NCI-H1436 (cell line): ENCODE measurements at regions not wholly inside any gene's neighbourhood (a gene's known extent, or its start where the extent isn't known, plus 50 kb on each side); places are given as distances from the start of the nearest gene placed in this dataset.

Experiments used
- DNase-seq: peaks from one replicate; lab custom pipeline; 2025; lab: John Stamatoyannopoulos, UW

DNA sequence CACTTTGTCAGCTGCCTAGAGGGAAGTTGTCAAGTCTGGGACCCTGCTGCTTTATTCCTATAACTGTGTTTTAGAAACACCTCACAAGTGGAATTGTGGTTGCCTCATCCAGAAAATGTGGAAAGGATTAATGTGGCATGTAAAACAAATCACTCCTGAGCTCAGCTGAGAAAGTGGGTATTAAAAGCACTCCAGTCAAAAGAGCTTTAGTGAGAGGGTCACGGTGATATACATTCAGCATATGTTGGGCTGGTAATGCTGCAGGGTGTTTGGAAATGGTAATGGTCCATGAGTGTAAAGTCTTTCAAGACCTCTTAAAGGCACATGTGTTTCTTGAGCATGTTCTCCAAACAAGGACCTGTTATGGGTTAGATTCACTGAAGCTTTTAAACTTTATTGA lies 318.2 kb upstream of the MEOX2 start:
- DNase-seq, result no peak

DNA sequence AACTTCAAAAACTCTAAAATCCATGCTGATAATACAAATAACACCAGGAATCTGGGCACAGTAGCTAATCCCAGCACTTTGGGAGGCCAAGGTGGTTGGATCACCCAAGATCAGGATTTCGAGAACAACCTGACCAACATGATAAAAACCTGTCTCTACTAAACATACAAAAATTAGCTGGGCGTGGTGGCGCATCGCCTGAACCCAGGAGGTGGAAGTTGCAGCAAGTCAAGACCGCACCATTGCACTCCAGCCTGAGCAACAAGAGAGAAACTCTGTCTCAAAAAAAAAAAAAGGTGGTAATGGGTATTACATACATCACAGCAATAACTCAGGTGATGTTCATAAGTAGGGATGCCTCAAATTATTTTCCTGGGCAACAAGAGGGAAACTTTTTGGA lies 315.0 kb upstream of the MEOX2 start:
- DNase-seq, result no peak

DNA sequence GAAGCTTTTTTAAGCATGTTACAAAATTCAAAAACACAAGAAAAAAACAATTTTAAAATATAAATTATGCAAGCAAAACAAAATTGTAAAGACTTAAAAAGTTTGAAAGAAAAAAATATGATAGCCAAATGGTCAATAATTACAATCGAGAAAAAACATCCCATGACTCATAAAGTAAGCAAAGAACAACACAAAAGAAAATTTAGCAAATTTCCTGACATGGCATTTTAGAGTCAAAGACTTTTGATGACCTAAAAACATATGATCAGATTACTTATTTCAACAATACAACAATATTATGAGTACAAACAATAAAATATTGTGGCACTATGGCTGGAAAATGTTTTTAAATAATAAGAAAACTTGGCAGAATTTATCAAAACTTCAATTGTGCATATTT lies 312.1 kb upstream of the MEOX2 start:
- no peak for DNase-seq

DNA sequence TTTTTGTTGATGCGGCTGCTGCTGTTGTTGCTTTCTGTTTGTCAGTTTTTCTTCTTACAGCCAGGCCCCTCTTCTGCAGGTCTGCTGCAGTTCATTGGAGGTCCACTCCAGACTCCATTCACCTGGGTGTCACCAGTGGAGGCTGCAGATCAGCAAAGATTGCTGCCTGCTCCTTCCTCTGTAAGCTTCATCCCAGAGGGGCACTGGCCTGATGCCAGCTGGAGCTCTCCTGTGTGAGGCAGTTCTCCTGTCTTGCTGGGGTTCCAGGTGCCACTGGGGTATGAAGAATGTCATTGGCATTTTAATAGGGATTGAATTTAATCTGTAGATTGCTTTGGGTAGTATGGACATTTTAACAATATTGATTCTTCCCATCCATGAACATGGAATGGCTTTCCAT lies 308.5 kb upstream of the MEOX2 start:
- no peak for DNase-seq

DNA sequence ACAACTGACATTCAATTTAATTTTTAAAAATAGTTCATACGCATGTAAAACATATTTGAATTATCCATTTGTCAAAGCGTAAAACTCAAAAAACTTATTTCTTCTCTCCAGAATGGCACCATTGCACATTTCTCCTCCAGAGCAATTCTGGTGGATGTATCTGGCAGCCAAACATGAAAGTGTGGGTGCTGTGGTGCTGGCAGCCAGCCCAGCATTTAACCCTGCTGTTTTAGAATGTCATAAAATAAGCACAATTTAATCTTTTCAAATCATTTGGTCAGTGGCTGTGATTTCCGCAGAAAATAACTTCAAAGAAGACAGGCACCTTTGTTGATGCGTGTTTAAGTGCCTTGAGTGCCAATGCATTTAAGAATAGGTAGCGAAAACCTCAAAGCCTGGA lies 302.7 kb upstream of the MEOX2 start:
- DNase-seq, result no peak

DNA sequence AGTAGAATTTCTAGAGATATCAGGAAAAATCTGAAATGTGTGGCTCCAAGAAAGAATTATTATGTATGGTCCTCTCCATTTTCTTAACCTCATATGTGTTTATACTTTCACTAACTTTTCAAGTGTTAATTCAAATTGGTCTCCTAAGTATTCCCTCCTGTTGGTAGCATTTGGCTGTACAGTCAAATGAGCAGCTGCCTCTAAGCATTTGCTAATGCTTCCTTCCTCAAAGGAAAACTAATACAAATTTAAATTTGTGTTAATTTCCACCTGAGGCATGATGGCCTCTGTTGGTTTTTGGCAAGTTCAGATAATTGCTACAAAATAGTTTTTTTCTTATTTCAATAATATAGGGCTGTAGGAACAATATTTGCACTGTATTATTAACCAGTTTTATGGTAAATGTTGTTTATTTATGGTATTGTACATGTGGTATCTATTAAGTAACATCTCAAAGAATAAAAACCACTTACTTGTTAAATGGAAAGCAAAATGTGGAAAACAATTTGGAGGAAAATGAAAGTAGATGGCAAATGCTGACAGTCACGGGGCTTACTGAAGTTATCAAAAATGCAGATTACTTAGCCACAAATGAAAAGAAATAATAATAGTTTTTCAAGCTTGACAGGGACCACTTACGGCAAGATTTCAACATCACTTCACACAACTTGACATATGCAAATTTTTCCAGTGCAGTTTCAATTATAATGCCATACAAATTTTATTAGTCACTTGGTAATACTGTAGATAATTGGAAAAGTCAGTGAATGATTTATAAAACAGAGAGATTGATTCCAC lies 299.3 kb upstream of the MEOX2 start:
- no peak for DNase-seq

DNA sequence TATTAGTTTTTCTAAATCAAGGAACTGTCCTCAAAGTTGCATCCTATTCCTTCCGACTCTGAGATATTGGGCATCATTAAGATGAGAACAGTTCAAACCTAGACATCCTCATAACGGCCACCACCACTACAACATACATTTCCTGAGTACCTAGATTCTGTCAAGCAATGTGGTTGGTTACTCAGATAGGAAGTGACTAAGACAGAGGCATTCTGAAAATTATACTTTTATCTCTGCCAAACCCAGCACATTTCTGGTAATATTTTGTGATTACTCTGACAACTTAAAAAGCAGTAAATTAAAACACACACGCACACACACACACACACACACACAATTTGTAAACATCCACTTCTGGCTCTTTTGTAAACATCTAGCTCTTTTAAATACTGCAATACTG lies 291.2 kb upstream of the MEOX2 start:
- DNase-seq, result no peak

DNA sequence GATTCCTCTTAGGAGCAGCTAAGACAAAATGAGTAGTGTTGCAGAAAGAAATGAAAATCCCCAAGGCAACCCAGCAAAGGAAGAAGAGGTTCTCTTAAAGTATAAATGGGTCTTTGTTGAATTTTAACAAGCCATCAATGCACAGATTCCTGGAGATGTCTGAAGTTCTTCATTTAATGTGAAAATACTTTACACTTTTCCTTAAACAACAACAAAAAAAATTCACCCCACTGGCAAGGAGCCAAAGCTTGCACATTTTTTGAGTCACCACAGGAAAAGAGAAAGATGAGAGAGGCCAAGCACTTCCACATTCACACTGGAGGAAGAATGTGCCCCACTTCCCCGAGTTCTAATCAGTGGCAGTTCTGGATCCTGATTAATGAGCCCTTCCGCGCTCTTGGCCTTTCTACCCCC lies 286.4 kb upstream of the MEOX2 start:
- DNase-seq, result no peak

DNA sequence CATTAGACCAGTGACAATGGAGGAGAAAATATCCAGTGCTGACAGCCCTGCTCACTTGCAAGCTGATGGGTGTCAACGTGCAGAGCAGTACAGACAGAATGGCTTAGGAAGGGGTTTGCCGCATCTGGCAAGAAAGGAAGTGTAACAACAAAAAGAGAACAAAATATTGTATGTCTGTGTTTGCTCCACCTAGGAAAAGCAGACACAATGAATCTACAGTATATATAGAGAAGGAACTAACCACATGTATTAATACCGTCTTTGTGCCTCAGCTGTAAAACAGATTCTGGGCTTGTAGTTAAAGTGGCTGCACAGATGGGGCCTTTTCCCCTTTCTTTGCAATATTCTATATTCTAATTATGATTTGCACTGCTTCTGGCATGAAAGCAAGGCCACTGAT lies 281.1 kb upstream of the MEOX2 start:
- DNase-seq, result no peak

DNA sequence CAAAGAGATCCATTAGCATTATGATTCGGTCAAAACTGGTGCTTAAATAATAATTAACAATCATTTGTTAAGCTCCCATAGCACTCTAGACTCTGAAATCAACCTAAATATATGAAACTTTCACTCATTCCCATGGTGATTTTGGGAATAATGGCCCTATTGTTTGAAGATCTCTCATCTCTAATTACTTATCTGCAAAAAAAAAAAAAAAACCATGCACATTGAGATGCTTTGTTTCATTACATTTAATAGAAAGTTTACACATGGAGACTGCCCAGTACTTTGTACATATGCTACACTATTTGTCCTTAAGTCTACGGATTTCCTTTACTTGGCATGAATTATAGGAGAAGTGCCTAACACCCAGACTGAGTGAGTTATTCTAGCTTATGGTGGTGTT lies 280.6 kb upstream of the MEOX2 start:
- no peak for DNase-seq

DNA sequence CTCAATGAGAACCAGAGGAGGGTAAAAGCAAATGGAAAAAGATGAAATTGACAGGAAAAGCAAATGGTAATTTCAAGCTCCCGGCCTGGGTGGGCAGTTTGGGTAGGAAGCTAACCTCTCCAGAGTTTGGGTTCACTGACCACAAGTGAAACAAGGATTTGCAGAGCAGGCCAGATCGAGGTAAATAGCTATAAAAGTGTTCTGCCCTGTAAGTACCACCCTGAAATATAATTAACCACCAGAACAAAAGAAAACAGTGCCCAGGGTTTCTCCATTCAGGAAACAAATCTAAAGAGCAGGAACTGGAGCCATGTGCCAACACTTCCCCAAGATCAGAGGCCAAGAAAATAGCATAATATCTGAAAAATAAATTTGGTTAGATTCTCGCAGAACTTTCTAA lies 276.7 kb upstream of the MEOX2 start:
- no peak for DNase-seq

DNA sequence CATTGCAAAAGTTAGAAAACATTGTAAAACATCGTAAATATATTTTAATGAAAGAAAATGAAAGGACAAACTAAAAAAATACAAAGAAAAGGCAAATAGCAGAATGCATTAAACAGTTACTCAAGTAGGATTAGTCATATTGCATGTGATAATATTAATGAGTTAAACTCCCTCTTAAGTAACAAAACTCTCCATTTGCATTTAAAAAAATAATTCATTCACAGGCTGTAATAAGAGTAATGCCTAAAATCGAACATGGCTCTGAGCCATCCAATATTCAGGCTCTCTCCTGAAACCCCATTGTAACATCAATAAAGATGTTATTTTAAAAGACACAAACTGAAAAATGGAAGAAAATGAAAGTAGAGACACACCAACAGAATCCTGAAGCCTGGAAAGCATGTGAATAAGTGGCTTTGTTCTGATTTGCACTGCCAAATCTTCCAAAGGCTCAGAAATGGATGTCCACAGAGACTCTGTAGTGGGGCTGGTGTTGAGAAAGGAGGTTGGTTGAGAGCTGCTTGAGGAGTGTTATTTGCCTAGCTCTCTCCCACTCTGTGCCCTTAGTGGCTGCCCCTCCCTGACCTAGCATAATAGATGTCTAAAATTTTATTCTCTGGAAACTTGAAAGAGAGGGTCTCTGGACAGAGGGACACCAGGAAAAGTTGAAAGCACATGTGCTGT lies 268.3 kb upstream of the MEOX2 start:
- DNase-seq, result no peak

DNA sequence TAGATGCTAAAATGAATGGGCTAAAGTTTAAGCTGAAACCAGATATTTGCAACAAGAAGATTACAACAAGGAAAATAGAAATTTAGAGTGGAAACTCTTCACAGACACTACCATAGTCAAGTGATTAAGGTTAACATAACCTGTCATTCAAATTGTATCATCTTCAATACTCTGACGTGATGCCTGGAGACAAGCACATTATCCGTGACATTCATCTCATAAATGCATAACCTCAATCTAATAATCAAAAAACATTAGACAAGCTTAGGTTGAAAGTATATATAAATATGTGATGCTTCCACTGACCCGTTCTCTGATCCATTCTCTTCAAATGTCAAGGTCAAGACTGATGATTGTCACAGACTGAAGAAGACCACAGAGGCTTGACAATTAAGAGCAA lies 263.8 kb upstream of the MEOX2 start:
- DNase-seq, result no peak

DNA sequence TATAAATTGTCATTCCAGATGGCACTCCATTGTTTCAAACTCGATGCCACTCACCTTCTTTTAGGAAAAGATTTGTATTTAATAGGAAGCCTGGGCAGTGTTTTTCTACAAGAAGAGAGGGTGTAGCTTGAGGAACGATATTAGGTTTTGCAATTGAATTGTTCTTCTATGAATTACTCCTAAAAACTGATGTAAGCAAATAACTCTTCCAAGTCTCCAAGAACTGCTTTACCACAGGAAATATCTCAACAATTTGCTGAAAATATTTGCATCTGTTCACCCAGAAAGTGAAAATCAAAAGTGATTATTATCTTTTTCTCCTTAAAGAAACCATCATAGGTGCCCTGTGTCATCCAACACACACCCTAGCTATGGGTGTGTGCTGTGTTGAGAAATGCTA lies 261.3 kb upstream of the MEOX2 start:
- no peak for DNase-seq

DNA sequence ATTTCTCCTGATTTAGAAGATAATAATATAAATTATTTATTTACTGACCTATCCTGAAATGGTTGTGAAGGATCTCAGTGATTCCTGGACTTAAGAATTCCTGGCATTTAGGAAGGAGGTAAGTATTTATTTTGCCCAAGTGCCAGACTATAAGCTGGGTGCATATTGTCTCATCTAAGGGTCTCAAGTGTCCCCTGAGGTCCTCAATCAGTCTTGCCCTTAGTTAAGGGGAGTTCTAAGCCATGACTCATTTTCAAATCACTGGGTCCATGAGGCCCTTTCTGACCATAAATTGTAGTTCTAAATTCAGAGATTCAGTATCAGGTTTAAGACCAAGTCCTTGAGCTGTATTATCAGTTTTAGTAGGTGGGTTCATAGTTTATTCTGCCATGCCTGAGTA lies 251.6 kb upstream of the MEOX2 start:
- DNase-seq, result no peak

DNA sequence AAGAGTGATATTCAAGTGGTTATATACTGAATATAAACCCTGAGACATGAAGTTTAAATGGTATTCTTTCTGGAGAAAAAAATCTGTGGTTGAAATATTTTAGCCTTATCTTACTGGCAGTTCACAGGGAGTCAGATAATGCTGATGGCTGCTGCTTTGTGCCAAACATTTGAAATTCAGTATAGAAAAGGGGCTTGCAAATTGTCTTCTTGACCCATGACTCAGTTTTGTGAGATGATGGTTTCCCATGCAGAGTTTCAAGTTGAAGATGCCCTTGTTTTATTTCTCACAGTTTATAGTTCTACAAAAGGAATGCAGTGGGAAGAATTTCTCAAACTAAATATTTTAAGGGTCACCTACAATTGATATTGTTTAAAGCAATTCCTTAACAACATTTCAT lies 251.1 kb upstream of the MEOX2 start:
- DNase-seq, result no peak

DNA sequence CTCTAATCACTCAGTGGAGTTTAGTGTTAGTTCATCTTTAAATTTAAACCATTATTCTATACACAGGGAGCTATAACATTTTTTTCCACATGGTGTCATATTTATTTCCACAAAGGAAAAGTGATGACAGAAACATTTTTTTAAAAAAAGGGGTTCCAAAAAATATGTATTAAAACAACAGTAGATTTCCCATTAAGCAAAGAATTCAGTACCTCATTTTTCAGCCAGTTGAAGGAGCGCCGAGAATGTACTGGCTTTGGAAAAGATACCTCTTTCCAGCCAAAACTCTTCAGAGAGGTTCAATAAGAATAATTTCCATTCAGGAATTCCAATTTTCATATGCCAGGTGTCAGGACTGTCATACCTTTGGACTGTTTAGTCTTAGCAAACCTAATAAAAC lies 250.5 kb upstream of the MEOX2 start:
- no peak for DNase-seq

DNA sequence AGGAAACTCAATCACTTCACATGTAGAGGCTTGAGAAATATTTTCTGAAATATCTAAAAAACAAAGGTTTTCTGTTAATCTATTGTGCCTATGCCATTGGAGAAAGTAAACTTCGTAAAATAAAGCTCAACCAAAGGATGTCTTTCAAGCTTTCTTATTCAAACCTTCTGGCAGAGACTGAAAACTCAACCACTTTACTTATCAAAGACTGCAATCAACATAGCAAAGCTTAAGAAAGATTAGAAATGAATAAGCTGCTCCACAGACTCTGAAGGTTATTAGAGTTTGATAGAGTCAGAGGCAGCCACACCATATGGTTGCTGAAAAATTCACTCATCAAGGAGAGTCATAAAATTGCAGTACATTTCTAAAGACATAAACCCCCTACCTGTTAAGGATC lies 245.8 kb upstream of the MEOX2 start:
- no peak for DNase-seq

DNA sequence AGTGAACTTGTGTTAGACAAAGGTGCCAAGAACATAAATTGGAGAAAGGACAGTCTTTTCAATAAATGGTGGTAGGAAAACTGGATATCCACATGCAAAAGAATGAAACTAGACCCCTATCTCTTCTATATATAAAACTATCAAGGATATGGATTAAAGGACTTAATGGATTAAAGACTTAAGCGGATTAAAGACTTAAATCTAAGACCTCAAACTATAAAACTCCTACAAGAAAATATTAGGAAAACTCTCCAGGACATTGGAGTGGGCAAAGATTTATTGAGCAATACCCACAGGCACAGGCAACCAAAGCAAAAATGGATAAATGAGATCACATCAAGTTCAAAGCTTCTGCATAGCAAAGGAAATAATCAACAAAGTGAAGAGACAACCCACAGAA lies 242.9 kb upstream of the MEOX2 start:
- no peak for DNase-seq

DNA sequence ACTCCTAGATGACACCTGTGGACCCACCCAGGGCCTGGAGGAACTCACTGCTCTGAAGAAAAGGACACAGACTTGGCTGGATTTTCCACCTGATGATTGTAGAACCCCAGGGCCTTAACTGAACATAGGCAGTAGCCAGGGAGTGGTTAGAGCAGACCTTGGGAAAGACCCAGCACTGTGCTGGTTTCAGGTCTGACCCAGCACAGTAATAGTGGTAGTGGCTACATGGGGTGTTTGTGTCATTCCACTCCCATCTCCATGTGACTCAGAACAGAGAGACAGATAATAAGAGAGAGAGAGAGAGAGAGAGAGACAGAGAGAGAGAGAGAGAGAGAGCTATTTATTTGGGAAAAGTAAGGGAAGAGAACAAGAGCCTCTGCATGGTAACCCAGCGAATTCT lies 239.1 kb upstream of the MEOX2 start:
- no peak for DNase-seq

DNA sequence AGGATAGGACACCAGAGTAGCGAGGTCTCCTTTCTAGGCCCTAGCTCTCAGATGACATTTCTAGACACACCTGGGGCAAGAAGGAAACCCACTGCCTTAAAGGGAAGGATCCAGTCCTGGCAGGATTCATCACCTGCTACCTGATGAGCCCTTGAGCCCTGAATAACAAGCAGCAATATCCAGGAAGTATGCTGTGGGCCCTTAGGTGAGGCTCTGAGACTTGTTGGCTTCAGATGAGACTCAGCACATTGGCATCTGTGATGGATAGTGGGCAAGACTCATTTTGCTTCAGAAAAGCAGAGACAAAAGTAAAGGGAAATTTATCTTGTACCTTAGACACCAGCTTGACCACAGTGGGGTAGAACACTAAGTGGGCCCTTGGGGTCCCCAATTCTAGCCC lies 238.4 kb upstream of the MEOX2 start:
- no peak for DNase-seq

DNA sequence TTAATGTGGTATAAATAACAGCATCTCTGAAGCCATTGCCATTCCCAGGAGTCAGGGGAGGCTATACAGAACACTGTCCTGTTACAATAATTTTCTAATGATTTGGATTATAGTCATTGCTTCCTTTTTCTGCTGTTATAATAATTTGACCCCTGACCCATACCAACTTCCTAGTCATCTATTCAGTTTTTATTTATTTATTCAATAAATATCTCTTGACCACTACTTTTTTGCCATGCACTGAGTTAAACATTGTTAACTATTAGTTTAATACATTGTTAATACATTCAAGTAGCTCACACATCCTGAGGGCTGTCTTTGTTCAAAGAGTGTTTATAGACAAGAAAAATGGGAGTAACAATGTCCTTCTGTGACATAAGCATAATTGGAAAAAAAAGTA lies 235.5 kb upstream of the MEOX2 start:
- DNase-seq, result no peak

DNA sequence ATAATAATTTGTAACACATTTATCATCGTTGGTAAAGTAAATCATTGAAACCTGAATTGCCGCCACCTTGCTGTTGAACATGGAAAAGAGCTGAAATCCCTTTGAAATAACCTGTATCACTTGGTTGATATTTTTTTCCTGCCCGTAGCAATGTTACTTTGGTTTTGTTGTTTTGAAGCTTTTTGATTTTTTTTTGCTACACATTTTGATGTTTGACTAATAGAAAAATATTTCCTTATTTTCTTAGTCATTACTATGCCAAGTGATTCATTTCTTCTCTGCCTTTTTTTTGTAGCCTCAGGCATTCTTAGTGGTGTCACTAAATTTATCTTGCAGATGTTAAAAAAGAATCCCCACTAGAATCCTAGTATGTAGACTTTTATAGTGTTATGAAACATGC lies 235.1 kb upstream of the MEOX2 start:
- no peak for DNase-seq

DNA sequence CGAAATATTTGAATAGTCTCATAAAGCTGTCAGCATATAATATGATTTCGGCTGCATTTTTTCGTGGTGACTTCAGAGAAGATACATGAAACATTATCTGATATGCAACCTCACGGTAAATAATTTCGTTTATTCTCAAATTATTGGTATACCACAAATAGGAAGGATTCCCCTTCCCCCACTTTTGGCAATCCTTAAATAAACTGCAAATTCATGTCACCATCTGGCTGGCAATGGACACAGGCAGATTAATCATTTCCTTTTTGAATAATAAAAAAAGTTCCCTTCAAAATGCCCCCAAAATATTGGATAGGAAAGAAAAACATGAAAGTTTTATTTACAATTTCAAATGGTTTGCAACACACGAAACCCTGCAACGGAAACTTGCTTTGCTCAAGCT lies 234.5 kb upstream of the MEOX2 start:
- no peak for DNase-seq
